Stimulated activated naive CD4-positive, alpha-beta T cell (primary cell): ENCODE measurements at regions not wholly inside any gene's neighbourhood (a gene's known extent, or its start where the extent isn't known, plus 50 kb on each side); places are given as distances from the start of the nearest gene placed in this dataset.
"Not testable (repeated sequence)": the region's sequence is repeated elsewhere in the genome, so short reads cannot be mapped to it uniquely, and the experiment has no call there.

Source experiments
- DNase-seq, 6 experiments: peaks; one replicate each; lab custom pipeline; 2025; lab: John Stamatoyannopoulos, UW

- peak; percentile 44 to 82 (median 64) for DNase-seq
Measured at GRCh38 chr11:16605894-16606783, 132.3 kb upstream of the C11orf58 start.

GRCh38 chr11:16605389-16605893 lies 133.0 kb upstream of the C11orf58 start:
- DNase-seq = peak in 1 of 6 experiments; percentile 34

GRCh38 chr11:16604794-16605388 lies 133.6 kb upstream of the C11orf58 start:
- peak in 2 of 6 experiments; percentile 9 to 19 for DNase-seq

GRCh38 chr11:16603890-16604793 lies 134.3 kb upstream of the C11orf58 start:
- DNase-seq = no peak

- no peak for DNase-seq
Measured at GRCh38 chr11:16603245-16603644, 135.2 kb upstream of the C11orf58 start.

- DNase-seq = no peak
Measured at GRCh38 chr11:16598906-16599305, 139.5 kb upstream of the C11orf58 start.

- DNase-seq = no peak
Measured at GRCh38 chr11:16598032-16598431, 140.4 kb upstream of the C11orf58 start.

GRCh38 chr11:16596231-16596630 lies 142.2 kb upstream of the C11orf58 start:
- DNase-seq = no peak

GRCh38 chr11:16591157-16591556 lies 147.3 kb upstream of the C11orf58 start:
- no peak for DNase-seq

- DNase-seq = no peak
Measured at GRCh38 chr11:16587670-16588069, 150.8 kb upstream of the C11orf58 start.

GRCh38 chr11:16584569-16584968 lies 153.9 kb upstream of the C11orf58 start:
- DNase-seq = no peak

- DNase-seq = not testable (repeated sequence)
Measured at GRCh38 chr11:16581078-16581477, 157.4 kb upstream of the C11orf58 start.

- DNase-seq = no peak
Measured at GRCh38 chr11:16577490-16577889, 161.0 kb upstream of the C11orf58 start.

- DNase-seq = not testable (repeated sequence)
Measured at GRCh38 chr11:16574889-16575288, 163.6 kb upstream of the C11orf58 start.

GRCh38 chr11:16572945-16573344 lies 165.5 kb upstream of the C11orf58 start:
- DNase-seq = no peak

- no peak for DNase-seq
Measured at GRCh38 chr11:16561150-16561549, 177.3 kb upstream of the C11orf58 start.

GRCh38 chr11:16558494-16558893 lies 180.0 kb upstream of the C11orf58 start:
- no peak for DNase-seq

GRCh38 chr11:16555956-16556355 lies 182.5 kb upstream of the C11orf58 start:
- no peak for DNase-seq

- DNase-seq = no peak
Measured at GRCh38 chr11:16554361-16554760, 184.1 kb upstream of the C11orf58 start.

GRCh38 chr11:16547879-16548278 lies 190.6 kb upstream of the C11orf58 start:
- no peak for DNase-seq

- DNase-seq = no peak
Measured at GRCh38 chr11:16543642-16544041, 187.3 kb upstream of the SOX6 start.

- DNase-seq = no peak
Measured at GRCh38 chr11:16542353-16542752, 186.0 kb upstream of the SOX6 start.
